GM13976 (cell line): ENCODE measurements at regions not wholly inside any gene's neighbourhood (a gene's known extent, or its start where the extent isn't known, plus 50 kb on each side); places are given as distances from the start of the nearest gene placed in this dataset.

Experiments
- DNase-seq: peaks from one replicate; pipeline ENCODE4 v3.0.0; 2012; ENCODE audit warnings: low spot score
- CTCF ChIP-seq: IDR thresholded peaks from 2 replicates; pipeline ENCODE4 v1.5.1; 2012; ENCODE audit warnings: borderline replicate concordance, mild to moderate bottlenecking; ENCODE audit not compliant: insufficient read depth; ENCODE audit errors: extremely low read depth, missing control alignments, control extremely low read depth
- in situ Hi-C: fragments of 300-500 bp; cut with MboI; formaldehyde crosslinking; loops from one replicate; pipeline ENCODE4 v1.12.0; 2022; ENCODE audit warnings: low sequenced_read_pairs, mixed read lengths, inconsistent platforms; ENCODE audit not compliant: unreplicated experiment

GRCh38 chr5:142405814-142406395 lies 81.1 kb upstream of the SPRY4 start:
- TF ChIP-seq CTCF: no peak
- no peak for DNase-seq
- in situ Hi-C loops: no loop called here

- in situ Hi-C loops: no loop called here
- DNase-seq: no peak
Measured at GRCh38 chr5:142405023-142405422, 80.2 kb upstream of the SPRY4 start.

GRCh38 chr5:142404046-142404477 lies 79.2 kb upstream of the SPRY4 start:
- TF ChIP-seq CTCF: no peak

More at GRCh38 chr5:142405023-142405422, 80.2 kb upstream of the SPRY4 start:
- TF ChIP-seq CTCF: no peak

GRCh38 chr5:142403583-142403982 lies 78.8 kb upstream of the SPRY4 start:
- DNase-seq: no peak
- no peak for TF ChIP-seq CTCF
- in situ Hi-C loops: no loop called here

More at GRCh38 chr5:142404046-142404477, 79.2 kb upstream of the SPRY4 start:
- DNase-seq: no peak
- in situ Hi-C loops: no loop called here

GRCh38 chr5:142402752-142403318 lies 78.0 kb upstream of the SPRY4 start:
- TF ChIP-seq CTCF: no peak
- in situ Hi-C loops: no loop called here
- DNase-seq: no peak

- in situ Hi-C loops: no loop called here
- no peak for TF ChIP-seq CTCF
- no peak for DNase-seq
Measured at GRCh38 chr5:142400415-142400814, 75.6 kb upstream of the SPRY4 start.
